GM21526 (cell line): ENCODE measurements at regions not wholly inside any gene's neighbourhood (a gene's known extent, or its start where the extent isn't known, plus 50 kb on each side); places are given as distances from the start of the nearest gene placed in this dataset.

ENCODE experiments used
- ATAC-seq: cut with Tn5 transposase; IDR thresholded peaks from one replicate; pipeline ENCODE4 v1.9.1; 2021; ENCODE audit warnings: moderate library complexity; ENCODE audit not compliant: unreplicated experiment, low FRiP score

DNA sequence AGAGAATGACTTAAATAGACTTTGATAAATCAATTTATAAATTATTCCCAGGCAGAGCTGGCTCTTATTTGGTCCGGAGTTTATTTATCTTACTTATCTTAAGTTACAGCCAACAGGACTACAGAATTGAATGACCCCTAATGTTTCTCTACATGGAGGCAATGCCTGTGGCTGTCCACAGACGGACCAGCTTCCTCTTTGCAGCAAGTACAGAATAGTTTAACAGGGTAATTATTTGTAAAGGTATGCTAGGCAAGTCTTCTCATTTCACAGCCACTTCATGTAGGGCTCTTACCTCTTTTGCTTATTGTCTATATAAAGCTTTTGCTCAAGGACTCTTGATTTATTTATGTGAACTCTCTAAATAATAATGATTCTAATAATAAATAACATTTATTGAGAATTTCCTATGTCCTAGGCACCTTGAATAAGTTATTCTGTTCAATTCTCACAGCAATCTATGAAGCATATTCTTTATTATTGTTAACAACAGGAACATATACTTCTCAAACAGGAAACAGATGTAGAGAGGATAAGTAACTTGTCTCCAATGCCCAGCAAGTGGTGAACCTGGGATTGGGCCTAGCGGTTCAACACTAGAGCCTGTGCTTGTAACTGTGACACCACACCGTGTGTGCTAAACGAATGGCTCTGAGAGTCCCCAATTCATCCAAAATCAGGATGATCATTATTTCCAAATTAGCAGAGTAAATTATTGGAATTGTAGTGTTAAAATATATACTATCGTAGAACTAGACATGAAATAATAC lies 58.8 kb upstream of the NXPH2 start:
- ATAC-seq = no peak

- ATAC-seq = no peak
Observed at GRCh38 chr2:138831691-138832090, 51.5 kb upstream of the NXPH2 start.

GRCh38 chr2:138831154-138831553 lies 51.0 kb upstream of the NXPH2 start:
- no peak for ATAC-seq

DNA sequence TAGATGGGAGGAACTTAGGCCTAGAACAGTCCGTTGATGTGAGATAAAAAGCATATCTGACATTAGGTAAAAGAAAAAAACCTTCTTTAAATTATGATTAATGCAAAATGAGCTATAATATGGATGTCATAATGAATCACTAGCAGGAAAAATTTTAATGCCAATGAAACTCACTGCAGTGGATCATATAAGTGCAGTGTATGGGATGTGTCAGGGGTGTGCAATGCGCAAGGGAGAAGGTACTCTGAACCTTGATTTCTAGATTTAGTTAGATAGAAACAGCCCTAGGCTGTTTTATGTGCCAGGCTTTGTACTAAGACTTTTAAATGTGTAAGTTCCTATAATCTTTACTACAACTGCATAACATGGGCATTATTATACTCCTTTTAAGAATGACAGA lies 50.4 kb upstream of the NXPH2 start:
- ATAC-seq = no peak
